HL-60/S4 treated with retinoic acid at 250 ng/mL for 4 days and 3 days (cell line): ENCODE measurements at regions not wholly inside any gene's neighbourhood (a gene's known extent, or its start where the extent isn't known, plus 50 kb on each side); places are given as distances from the start of the nearest gene placed in this dataset.

Experiments used
- in situ Hi-C: fragments of 300-500 bp; cut with MboI; formaldehyde crosslinking; loops from 2 replicates; pipeline ENCODE4 v1.7.0; 2022; ENCODE audit warnings: low sequenced_read_pairs

DNA sequence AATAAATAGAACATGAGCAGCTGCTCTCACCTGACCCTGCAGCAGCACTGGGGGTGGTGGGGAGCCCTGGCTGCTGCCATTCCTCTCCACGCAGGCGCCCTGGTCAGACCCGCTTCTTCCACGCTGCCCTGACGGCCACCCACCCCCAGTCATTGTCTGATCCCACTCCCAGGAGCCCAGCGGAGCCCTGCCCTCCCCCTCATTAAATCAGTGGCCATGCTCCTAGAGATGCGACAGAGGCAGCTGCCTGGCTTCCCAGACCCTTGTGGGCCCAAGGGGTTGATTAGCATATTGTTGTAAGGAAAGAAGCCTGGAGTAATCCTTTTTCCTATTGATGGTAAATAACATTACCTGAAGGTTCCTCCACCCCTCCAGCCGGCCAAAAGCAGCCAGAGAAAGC, 301.5 kb downstream of the RRAGC start:
- in situ Hi-C loops, result no loop called here

DNA sequence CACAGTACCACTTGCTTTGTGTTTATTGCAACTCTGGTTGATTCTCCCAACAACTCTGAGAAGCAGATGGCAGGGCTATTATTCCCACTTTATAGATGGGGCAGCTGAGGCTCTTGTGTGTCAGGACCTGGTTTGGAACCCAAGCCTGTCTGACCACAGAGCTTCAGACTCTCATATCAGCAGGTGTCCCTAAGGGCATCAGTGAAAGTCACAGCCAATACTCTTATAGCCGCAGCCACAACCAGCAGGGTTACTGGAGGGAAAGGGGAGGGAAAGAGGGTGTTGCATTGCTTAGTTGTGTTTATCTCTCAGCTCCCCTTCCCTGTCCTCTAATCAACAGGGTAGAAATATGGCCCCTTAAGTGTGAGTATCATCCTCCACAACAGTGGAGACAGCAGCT, 304.0 kb downstream of the RRAGC start:
- in situ Hi-C loops, result no loop called here

DNA sequence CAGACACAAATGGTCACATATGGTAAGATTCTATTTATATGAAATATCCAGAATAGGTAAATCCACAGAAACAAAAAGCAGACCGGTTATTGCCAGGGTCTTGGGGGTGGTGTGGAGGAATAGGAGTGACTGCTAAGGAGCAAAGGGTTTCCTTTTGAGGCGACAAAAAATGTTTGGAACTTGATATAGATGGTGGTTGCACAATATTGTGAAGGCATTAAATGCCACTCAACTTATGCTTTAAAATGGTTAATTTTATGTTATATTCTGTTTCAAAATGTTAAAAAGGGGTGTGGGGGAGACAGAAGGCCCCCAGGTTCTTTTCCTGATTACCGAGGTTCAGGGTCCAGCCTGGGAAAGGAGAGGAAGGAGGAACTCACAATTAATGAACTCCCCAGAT, 304.4 kb downstream of the RRAGC start:
- in situ Hi-C loops, result no loop called here

DNA sequence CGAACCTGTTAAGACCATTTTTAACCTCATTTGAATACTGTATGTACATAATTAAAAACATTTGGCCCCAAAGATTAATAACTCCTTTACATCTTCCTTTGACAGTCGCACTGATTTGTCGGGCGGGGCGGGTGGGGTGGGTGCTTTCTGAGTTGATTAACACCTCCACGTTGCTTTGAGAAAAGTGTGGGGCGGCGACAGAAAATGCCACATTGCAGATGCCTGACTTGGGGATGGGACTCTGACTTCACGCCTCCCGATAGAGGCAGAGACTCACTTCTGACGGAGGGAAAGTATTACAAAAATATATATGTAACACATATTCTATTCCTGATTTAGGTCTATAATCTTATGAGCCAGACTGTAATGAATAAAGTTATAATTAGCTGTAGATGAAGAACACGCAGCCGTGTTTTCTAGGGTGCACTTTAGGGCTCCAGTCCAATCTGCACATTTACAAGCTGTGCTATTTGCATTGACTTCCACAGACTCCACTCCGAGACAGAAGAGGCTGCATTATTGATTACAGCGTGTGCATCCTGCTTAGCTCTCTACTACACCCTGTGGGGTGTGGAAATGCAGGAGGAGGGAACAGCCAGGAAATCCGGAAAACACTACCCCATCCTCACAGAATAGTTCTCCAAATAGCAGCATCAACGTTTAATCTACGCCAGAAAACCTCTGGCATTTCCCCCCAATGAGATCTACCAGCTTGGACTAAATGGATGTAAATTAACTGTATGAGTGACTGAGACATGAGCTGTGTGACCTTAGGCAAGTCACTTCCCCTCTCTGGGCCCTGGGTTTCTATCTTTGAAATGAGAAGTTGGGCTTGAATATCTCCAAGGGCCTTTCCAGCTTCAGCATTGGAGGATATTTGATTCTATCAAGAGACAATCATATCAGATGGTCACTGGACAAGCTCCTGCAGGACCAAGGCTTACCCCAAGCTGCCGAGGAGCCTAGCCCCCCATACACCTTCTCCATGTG, 308.0 kb downstream of the RRAGC start:
- in situ Hi-C loops, result no loop called here

DNA sequence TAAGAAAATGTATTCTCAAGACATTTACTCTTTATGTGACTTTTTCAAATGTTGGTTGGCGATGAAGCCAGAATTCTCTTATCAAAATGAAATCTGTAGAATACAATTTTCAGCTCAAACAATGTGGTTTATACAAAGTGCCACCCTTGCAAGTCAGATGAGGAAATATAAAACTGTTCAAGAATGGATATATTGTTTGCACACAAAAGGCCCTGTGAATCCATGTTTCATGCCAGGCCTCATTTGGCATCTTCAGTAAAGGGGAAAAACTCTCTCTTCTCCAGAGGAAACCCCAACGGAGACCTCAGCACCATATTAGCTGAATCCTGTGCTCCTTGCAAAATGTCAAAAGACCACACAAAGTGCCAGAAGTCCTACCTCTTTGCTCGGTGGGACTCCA, 310.4 kb downstream of the RRAGC start:
- in situ Hi-C loops, result no loop called here

DNA sequence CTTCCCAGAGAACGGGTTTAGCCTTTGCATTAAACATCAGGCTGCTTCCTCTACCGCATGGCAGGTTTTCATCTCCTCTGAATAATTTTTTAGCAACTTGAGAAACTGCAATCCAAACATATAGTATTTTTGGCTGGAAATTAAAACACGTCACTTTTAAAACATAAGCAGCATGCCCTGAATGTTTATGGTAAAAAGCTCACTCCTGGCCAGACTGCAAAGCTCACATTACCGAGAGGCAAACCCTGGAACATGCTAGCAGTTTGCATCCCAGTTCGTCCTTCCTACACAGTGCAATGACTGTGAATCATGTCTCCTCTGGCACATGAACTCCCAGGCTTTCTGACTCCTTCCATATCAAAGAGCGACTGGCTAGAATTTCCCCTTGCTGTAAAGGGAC, 312.3 kb downstream of the RRAGC start:
- in situ Hi-C loops, result no loop called here

DNA sequence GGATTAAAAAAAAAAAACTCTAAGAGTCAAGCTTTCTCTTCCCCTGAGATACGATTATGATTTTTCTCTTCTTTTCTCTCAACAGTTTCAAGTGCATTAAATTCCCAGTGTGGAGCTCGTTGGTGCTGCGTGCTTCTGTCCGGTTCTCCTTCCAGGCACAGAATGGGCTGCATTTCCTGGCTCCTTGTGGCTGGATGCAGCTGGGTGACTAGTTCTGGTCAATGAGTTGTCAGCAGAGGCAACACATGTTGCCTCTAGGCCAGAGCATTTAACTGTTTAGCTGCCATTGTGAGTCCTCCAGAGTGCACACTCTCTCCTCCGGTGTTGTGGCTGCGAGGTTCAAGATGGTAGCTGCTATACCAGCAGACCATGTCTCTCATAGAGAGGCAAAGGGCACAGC, 312.9 kb downstream of the RRAGC start:
- in situ Hi-C loops, result no loop called here

DNA sequence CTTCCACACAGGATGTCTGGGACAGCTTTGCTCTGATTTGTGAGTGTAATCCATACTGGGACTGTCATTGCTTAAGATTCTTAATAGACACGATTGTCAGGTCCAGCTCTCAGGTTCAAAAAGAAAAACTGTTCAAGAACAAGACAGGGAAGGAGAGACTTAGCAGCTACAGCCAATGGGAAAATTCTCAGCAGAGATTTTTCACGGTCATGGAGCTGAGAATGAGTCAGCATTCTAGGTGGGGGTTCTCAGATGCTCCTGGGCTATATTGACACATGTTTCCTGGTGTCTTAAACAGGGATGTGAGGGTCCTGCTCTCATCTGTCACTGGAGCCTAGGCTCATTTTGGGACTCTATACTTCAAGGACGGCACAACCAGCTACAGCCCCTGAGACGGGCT, 318.3 kb downstream of the RRAGC start:
- in situ Hi-C loops, result no loop called here

DNA sequence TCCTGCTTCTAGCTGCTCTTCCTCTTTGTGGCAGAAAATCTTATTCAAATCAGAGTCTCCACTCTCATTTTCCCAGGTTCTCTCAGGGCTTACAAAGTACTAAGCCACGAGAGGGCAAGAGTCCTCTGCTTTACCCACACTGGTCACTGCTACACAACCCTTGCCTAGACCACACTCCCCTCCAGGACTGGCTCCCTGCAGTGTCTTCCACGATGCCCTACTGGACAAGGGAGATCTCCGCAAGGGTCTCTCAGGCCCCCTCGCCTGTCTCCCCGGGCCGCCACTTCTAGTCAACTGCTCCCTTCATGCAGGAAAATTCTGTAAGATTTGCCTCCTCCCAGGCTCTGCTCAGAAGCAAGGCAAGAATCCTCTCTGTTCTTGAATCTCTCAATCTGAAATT, 319.6 kb downstream of the RRAGC start:
- in situ Hi-C loops, result no loop called here

DNA sequence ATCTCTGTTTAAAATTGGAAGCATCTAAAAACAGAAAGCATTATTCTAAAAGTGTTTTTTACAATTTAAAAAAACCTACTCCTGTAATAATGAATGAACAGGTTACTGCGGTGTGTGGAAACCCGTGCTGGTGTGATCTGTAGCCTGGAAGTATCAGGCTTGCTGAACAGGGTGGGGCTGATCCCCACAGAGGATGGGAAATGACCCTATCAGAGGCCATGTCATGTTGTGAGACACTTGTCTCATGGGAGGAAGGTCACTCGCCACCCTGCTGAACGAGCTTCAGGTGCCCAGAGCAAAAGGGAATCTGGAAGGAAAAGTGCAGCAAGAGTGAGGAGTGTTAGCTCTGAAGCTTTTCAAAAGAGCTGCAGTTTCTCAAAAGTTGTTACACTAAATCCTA, 320.7 kb downstream of the RRAGC start:
- in situ Hi-C loops, result no loop called here

DNA sequence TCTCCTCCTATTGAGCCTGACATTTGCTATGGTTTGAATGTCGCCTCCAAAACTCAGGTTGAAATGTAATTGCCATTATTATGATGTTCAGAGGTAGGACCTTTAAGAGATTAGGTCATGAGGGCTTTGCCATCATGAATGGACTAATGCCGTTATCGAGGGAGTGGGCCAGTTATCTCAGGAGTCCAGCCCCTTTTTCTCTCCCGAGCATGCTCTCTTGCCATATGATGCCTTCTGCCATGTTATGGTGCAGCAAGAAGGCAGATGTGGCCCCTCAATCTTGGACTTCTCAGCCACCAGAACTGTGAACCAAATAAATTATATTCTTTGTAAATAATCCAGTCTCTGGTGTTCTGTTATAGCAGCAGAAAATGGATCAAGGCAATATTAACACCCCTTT, 323.5 kb downstream of the RRAGC start:
- in situ Hi-C loops, result no loop called here

DNA sequence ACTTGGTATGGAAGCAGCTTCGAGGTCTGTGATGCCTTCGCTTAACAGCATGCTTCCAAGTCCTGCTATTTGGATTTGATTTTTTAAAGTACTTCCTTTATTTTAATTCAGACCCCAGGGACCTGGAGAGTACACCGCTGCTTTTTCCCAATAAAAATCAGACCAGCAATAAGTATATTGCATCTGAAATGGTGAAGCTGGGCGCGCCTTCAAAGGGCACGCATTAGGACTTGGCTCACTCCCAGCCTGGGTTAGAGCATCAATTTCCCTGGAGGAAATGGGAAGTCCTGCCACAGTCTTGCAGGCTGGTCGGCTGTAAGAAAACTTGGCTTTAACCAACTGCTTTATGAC, 325.1 kb downstream of the RRAGC start:
- in situ Hi-C loops, result no loop called here

DNA sequence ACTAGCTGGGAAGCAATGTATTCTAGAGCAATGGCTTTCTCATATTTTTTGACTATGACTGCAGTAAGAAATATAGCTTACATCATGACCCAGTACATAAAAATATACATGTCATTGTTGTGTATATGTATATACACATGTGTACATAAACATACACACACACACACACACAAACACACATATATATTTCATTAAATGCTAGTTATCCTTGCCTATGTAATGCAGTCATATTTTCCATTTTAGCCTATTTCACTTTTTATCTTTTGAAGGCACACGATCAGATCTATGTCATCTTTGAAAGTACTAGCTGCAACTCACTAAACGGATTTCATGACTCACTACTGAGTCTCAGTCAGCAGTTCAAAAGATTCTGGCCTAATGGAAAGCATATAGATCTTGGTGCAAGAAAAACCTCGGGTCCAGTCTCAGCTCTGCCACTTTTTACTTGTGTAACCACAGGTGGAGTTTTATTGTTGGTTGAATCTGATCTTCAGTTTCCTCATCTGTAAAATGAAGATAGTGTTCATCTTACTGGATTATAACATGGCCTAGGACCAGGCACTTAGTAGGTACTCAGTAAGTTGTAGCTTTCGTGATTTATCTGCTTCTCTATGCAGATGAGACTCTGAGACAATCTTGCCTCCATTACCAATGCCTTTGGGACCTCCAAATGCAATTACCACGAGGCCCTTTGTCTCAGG, 325.6 kb downstream of the RRAGC start:
- in situ Hi-C loops, result no loop called here

DNA sequence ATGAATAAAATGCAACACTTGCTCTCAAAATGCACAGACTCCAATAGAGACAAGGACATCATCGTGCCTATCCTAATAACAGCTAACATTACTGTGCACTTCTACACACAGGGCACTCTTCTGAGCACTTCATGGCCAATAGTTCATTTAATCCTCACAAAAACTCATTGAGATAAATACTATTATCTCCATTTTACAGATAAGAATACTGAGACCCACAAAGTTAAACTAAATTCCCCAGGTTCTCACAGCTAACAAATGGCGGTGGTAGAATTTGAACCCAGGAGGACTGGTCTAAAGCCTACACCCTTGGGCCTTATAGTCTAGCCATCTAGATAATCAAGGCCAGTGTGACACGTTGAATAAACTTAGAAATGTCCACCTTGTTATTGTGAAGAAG, 328.6 kb downstream of the RRAGC start:
- in situ Hi-C loops, result no loop called here

DNA sequence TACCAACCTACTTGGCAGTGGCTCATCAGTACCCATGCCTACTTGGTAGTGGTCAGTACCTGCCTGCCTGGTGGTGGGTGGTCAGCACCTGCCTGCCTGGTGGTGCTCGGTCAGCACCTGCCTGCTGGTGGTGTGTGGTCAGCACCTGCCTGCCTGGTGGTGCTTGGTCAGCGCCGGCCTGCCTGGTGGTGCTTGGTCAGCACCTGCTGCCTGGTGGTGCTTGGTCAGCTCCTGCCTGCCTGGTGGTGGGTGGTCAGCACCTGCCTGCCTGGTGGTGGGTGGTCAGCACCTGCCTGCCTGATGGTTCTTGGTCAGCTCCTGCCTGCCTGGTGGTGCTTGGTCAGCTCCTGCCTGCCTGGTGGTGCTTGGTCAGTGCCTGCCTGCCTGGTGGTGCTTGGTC, 329.6 kb downstream of the RRAGC start:
- in situ Hi-C loops, result no loop called here

DNA sequence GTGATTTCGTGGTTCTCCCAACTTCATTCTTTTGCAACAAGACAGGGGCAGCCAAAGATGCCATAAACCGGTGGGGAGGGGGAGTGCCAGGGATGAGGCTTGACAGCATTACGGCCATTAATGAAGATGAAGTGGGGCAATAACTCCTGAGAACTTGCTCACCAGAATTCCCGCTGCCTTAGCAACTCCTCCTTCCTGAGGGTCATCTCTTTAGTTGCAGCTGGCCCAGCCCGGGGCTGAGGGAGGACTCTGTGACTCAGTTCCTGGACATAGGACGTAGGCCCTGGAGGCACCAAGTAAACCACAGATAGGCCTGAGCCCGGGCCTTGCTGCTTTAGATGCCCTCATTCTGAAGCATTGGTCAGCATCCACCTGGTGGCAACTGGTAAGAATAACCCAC, 330.2 kb downstream of the RRAGC start:
- in situ Hi-C loops, result no loop called here

DNA sequence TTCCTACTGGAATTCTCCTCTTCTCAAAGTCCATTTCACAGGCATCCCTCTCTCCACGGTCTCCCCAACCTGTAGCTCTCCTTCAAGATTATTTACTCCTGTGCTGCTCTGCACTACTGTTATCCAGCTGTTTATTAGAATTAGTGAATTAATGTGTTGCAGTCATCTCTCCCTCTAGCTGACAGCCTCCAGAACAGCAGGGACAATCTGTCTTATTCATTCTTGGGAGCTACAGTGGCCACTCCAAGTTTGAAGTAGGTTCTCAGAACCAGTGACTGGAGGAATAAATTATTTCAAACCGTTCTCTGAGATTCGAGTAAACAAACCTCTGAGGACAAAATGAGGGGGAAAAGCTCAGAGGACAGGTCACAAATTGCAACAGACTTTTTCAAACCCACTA, 330.9 kb downstream of the RRAGC start:
- in situ Hi-C loops, result no loop called here

DNA sequence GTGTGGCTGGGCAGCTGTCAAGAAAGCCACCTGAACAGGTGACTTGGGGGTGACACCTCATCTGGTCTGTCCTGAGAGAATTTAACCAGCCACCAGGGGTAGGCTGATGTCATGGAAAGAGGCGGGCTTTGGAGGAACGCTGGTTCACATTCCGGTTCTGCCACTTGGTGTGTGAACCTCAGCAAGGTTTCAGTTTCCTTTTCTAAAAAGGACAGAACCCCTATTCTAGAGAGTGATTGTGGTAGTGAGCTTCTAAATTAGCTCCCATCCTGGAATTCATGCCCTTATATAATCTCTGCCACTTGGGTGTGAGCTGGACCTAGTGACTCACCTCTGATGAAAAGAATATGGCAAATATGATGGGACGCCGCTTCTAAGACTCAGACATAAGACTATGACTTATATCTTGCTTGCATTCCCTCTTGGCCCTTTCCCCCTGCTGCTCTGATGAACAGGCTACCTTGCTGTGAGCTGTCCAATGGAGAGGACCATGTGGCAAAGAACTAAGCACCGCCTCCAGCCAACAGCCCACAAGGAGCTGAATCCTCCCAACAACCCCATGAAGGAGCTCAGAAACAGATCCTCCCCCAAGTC, 332.1 kb downstream of the RRAGC start:
- in situ Hi-C loops, result no loop called here

DNA sequence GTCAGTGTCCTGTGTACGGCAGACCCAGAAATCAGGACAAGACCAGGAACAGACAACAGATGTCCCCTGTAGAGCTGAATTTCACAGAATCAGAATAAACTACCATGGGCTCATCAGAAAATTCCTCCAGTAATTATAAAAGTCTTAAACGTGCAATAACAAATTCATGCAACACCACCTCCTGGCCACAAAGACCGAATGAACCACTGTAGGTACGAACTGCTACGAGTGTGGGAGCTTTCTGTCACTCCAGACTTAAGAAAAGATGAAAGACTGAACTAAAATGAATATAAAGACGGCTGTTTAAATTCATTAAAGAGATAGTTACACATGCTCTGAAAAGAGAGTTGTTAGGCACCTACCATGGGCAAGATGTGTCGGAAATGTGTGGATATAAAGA, 333.5 kb downstream of the RRAGC start:
- in situ Hi-C loops, result no loop called here

DNA sequence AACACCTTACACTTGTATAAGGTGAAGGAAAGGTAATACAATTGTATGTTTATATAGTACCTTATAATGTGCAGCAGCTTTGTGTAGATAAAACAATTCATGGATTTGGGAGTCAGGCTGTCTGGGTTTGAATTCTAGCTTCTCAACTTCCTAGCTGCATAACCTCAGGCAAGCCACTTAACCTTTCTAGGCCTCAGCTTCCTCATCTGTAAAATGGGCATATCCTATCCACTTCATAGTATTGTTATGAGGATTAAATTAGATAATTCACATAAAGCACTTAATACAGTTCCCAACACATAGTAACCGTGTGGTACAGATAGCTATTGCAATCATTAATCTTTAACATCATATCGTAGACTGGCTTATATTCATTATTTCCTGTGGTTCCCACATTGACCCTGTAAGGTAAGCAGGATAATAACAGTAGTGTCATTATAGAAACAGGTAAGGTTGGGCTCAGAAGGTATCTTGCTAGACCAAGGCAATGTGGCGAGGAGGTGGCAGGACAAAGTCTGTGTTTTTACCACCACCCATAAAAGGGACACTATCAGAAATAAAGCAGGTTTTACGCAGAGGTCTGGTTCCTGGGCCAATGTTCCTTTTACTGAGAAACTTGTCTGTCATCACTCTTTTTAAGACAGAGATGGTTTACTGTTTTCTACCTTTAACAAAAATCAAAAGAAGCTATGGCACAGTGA, 334.1 kb downstream of the RRAGC start:
- in situ Hi-C loops, result no loop called here

DNA sequence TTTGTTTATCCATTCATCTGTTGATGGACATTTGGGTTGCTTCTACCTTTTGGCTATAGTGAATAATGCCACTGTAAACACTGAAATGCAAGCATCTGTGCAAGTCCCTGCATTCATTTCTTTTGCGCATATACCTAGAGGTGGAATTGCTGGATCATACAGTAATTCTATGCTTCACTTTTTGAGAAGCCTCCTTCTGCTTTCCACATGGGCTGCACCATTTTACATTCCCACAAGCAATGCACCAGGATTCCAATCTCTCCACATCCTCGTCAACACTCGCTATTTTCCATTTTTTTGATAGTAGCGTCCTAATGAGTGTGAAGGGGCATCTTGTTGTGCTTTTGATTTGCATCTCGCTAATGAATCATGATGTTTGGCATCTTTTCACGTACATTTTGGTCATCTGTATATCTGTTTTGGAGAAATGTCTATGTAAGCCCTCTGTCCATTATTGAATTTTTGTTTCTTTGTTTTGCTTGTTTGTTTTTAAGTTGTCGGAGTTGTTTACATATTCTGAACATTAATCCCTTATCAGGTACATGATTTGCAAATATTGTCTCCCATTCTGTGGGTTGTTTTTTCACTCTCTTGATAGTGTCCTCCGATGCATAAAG, 335.4 kb downstream of the RRAGC start:
- in situ Hi-C loops, result no loop called here
